22Rv1 (cell line): ENCODE measurements at regions not wholly inside any gene's neighbourhood (a gene's known extent, or its start where the extent isn't known, plus 50 kb on each side); places are given as distances from the start of the nearest gene placed in this dataset.

Experiments used
- ZFX ChIP-seq: fragments of 450-650 bp; IDR thresholded peaks from 2 replicates; pipeline ENCODE4 v1.6.1; 2017; ENCODE audit warnings: antibody characterized with exemption, borderline replicate concordance
- TF ChIP-seq, protein P1 (sequence below): fragments of 450-650 bp; IDR thresholded peaks from 2 replicates; pipeline ENCODE4 v1.5.1; 2017; ENCODE audit warnings: mild to moderate bottlenecking

DNA sequence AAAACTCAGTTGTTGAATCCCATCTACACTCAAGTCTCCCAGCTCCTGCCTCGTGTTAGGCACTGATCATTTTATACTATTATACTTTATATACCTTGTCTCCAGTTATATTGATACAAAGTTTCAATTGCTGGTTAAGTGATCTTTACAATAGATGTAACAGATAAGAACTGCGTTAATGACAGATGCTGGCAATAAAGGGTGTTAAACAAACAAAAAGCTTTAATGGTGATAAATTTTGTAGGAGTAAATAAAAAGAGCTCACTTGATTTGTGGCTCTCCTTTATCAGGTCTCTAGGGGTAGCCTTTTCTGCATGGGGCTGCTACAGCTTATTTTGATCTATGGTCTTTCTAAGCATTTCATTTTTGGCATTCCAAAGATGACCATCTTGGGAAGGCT is 106.9 kb upstream of the GAREM1 start:
- TF ChIP-seq, protein P1, sequence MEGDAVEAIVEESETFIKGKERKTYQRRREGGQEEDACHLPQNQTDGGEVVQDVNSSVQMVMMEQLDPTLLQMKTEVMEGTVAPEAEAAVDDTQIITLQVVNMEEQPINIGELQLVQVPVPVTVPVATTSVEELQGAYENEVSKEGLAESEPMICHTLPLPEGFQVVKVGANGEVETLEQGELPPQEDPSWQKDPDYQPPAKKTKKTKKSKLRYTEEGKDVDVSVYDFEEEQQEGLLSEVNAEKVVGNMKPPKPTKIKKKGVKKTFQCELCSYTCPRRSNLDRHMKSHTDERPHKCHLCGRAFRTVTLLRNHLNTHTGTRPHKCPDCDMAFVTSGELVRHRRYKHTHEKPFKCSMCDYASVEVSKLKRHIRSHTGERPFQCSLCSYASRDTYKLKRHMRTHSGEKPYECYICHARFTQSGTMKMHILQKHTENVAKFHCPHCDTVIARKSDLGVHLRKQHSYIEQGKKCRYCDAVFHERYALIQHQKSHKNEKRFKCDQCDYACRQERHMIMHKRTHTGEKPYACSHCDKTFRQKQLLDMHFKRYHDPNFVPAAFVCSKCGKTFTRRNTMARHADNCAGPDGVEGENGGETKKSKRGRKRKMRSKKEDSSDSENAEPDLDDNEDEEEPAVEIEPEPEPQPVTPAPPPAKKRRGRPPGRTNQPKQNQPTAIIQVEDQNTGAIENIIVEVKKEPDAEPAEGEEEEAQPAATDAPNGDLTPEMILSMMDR, result no peak
- TF ChIP-seq ZFX, result no peak
